HT1080 (cell line): ENCODE measurements at regions not wholly inside any gene's neighbourhood (a gene's known extent, or its start where the extent isn't known, plus 50 kb on each side); places are given as distances from the start of the nearest gene placed in this dataset.

Experiments
- DNase-seq: peaks from one replicate; pipeline ENCODE4 v3.0.0-alpha.2; 2015; ENCODE audit warnings: low read depth

DNA sequence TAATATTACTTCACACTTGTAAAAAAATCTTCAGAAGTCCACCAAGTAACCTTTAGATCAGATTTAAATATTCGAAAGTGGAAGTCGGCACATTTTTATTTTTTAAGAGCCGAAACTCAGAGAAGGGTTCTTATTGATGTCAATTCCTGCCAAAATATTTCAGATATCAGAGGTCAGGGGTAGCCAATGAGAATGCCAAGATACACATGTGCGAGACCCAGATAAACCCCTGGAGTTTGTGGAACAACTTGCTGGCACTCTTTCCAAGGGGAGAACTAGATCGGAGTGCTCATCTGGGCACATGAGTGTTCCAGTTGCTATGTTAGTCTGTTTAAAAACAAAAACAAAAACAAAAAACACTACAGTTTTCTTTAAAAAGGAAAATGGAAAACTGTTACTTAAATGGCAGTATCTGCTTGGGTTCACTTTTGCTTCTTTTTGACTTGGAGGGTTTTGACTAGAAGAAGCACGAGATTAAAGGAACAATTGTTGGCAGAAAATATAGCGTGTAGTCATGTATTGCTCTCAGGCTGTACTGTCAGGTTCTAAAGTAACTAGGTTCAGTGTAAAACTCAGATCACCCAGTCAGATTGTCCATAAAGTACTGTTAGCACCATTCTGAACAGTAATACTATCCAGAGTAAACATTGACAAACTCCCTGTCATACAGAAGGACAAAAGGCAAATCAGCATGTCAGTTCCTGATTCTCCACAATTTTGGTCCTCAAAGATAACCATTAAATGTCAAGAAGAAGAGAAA lies 188.0 kb upstream of the PACRGL start:
- DNase-seq, result no peak

DNA sequence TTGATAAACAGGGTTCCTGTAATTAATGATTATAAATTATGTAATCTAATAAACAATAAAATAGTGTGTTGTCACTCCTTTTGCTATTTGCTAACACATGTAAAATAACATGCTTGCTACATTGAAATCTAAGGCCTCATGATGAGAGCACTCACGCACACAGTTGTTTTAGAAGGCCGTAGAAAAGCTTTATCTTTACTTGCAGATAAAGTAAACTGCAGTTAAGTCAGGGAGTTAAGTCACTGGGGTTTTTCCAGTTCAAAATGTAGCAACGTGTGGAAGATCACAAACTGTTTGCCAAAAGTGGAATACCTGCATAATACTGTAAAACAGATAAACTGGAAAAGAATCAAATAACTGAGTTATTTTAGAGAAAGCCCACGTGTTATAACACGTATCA lies 187.3 kb upstream of the PACRGL start:
- no peak for DNase-seq

DNA sequence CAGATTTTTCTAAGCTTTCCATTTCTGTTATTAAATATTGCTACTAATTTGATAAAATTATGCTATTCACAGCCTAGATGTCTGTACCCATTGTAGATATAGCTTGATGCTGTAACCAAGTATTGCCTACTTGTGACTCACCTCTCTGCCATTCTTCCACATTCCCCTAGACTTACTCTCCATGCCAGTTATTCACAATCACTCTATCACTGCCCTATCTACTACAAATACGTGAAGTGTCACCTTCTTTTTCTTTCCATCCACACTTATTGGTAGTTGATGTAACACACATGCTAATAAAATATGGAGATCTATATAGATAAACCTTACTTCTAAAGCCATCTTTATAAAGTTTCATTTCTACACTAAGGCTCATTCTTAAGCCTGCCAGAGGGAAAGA lies 179.4 kb upstream of the PACRGL start:
- peak; percentile 83 for DNase-seq

DNA sequence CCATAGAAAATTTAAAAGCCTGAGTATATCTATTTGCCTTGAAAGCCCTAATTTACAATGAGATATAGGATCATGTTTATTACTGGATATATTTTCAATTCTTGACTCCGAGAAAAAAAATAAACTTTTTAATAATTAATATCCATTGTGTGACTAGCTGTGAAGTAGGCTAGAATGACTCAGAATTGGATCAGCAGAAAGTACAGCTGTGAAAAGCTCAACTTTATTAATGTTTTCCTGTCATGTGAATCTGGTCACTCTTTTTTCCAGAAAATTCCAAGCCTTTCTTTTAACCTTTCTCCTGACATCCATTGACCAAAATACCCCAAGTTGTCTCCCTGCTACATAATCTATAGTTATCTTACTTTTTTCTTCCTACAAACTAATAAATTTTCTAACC lies 171.8 kb upstream of the PACRGL start:
- DNase-seq, result no peak

DNA sequence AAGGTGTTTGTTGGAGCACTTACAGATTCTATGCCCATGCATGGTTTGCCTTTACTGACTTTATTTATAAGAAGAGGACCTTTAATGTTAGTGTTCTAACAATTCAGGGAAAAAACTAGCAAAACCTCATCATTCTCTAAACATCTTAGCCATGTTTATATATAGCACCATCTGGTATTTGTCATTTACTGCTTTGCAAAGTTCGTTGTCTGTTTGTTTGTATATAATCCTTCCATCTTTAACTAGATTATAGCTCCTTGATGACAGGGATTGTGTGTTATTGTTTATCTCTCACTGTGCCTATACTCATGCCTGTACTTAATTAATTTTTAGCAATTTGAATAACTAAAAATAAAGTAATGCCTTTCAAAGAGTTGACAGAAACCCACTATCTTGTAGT lies 170.6 kb upstream of the PACRGL start:
- no peak for DNase-seq

DNA sequence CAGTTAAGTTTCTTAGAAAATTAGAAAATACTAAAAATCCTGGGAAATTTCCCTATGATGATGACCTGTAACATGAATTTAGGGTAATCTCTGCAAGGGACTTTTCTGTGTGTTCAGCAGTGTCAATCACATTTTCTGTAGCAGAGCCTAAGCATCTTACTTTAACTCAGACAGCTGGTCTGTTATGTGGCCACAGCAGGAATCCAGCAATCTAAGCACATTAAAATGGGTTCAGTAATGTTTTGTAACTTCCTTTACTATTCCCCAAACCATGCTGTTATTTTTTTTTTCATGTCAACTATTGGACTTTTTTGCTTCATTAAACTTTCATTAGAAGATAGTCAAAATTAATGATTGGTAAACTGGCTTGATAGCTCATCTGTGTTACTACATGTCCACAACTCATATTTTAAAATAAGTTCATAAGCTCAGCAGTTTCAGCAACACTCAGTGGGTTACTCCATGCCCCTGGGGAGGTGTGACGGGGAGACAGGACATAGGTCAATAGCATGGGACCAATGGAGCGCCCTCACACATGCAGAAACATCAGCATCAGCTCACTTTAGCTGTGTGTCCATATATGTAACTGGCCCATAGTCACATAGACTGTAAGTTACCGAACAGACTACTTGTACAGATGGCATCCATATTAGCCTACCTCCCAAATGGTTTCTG lies 168.0 kb upstream of the PACRGL start:
- DNase-seq, result no peak

DNA sequence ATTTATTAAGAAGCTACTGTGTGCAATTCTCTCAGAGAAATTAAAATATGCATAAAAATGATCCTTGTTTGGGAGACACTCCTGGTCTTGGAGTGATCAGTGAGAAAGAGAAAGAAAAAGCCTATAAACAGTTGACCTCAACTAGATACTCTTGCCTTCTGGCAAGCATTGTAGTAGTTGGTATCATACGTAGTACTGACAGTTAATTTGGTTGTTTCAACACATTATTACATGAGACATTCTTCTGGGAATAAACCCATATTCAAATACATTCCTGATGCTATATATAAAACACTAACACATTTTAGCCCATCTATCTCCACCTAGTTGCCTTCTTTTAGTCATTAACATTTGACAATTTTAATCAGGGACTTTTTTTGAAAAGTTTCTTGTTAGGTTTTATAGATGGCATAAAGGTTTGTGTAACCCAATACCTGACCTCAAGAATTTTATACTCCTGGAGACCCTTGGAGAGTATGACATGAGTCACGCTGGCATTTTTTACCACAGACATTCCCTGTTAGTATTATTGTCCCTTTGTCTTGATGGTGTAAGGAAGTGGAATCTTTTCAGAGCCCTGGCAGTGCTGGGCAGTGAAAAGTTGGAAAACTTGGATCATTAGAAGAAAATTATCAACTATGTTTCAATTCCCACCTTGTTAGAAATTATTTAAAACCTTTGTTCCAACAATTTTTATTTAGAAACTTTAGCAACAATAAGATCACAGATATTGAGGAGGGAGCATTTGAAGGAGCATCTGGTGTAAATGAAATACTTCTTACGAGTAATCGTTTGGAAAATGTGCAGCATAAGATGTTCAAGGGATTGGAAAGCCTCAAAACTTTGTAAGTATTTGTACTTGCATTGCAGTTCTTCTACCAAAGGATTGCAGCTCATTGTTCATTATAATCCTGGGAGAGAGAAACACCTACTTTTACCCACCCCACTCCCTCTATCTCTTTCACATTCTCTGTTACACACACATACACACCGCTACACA lies 167.1 kb upstream of the PACRGL start:
- DNase-seq, result peak; percentile 89

DNA sequence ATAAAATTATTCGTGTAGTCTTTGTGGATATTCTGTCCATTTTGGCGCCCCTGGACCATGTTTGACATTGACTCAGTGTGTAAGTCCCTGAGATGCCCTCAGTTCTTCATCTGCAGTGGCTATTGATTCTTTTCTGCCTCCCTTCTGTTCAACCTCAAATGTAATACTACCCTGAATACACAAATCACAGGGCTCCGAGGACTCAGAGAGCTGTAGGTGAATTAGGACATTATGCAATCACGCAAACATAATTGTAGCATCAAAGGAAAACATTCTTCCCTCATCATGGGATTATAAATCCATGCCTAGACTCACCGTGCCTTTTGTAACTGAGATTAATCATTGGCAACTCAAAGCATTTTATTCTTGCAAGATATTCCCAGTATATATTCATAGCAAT lies 161.4 kb upstream of the PACRGL start:
- no peak for DNase-seq

DNA sequence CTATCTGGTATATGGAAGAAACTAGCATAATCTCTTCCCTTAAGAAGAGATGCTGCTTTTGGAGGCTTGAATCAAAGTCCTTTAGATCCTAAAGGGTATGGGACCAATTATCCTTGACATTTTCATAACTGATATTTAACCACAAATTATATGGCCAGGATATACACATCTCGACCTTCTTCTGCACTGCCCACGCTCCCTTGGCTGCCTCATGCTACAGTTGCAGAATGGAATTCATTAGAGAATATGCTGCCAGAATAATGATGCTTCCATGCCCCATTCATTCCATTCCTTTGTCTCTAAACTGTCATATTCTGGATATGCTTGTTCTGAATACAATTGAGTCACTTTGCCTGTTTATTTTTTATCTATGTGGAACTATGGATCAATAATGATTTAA lies 157.1 kb upstream of the PACRGL start:
- no peak for DNase-seq

DNA sequence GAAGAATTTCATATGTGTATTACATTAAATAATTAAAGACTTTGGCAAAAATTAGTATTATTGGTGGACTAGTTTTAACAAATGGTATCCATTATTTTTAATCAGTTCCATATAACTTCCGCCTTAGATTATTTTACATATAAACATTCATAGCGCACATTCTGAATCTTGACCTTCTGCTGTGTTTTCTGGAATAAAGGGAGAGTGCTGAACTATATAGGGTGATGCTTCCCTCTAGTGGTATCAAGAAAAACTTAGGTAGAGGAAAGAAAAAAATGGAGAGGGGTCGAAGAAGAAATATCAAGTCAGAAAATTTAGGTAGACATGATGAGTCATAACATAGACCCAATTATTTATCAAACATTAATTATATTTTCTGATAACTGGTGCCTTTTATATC lies 155.6 kb upstream of the PACRGL start:
- DNase-seq, result peak; percentile 46

DNA sequence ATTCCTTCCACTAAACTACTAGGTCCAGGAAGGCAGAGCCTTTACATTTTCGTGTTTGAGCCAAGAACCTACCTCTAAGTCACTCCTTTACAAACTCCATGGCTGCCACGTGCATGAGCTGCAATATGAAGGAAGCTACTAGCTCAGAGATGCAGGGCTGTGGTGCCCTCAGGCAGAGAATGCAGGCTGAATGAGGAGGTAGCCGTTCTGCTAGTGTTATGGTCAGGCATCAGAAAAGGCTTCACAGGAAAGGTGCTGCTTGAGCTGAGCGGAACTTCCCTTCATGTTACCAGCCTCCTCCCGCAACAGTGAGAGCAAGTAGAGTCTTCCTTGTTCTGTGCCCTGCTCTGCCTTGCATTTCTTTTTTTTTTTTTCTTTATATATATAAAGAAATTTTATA lies 148.3 kb upstream of the PACRGL start:
- DNase-seq, result no peak

DNA sequence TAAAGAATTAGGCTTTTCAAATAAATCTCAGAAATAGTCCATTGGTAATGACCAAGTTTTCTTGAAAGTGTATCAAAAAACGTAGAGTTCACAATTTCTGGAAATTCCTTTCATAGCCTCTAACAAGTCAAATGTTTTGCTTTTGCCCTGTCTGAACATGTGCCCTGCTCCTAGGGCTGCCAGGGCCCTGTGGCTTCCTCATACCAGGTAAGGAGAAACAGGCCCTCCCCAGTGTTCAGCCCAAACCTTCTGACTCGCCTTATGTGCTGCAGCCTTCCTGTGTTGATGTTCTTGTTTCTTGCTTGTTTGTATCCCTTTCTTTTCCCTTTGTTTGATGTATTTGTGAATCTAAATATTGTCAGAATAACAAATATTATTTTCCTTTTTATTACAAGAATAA lies 146.1 kb upstream of the PACRGL start:
- no peak for DNase-seq

DNA sequence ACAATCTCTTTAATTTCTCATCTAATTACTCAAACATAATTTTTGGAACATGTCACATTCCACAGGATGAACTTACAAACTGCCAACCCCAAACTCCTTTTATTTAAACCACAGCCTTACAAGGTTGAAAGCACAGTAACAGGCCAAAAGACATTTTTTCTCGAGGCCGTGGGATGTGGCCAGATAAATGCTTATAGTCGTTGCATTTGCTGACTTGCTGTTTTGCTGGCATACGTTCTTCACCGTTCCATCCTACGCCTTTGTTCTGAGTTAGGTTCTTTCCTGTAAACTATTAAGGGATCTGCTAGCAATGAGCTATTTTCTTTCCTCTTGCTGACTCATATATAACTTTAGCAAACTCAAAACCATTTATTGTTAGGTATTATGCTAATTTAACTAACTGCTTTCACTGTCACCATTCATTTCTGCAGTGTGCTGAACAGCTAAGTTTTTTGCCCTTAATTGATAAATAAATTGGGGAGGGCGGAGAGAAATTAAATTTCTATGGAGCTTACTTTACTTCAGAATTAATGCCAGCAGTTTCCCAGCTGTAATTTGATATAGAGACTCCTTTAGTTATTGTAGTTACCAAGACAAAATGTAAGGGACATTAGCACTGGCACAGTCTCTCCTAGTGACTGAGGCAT lies 135.1 kb upstream of the PACRGL start:
- DNase-seq, result peak; percentile 21

DNA sequence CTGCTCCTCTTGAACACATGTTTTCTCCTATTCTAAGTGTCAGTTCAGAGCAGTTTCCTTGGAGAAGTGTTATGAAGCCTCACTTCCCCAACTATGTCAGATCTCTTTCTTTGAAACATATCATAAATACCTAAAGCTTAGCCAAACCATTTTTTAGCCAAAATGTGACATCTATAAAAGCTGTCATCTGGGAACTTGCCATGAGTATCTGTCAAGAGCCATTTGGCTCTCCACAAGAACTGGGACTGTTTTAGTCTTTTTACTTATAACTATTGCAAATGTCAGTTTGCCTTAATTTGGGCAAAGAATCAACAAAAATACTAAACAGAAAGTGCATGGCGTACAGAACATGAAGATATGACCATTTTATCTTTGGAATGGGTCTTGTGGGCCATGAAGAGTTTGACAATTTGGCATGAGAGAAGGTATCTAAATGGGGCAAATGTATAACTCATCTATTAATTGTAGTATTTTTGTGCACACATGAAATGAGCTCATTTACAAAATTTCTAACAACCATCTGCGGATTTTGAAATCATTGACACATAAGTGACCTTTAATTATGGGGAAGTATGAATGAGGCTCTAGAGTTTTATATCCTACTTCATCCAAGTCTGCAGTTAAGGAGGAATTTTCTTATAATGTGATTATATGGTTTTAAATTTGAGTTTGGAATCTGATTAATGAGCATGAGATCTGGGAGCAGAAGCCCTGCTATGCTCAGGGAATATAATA lies 129.1 kb upstream of the PACRGL start:
- DNase-seq, result no peak

DNA sequence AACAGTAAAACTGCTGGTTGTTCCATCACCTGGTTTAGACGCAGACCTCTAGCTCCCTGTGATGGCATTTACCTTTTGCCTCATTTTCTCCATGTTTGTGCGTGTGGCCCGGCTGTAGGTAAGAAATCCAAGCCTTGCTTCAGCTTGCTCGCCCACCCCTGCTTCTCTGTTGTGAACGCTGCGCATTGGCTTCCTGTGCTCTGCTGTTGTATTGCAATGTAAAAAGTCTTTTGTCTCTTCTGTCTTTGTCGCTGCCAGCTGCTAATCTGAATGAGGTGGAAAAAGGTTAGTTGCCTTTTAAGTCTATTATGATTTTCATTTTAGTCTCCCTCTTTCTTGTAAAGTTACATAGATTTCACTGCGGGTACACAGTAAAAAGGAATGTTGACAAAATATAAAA lies 127.3 kb upstream of the PACRGL start:
- no peak for DNase-seq

DNA sequence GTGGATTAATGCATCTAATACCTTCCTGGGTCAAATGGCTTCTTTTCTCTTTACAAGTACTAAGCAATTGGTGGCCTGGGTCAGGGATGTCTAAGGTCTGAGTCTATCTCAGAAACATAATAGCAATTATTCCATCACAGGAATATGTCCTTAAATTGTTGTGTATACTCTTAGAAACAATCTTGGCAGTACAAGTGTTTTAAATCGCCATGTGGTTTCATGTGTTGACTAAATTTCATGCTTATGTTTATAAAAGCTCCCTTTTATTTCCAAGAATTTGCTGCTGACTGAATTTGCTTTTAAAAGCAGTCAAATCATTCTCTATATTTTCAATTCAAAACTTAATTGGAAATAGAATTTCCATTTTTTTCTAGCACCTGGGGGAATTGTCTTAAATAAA lies 125.3 kb upstream of the PACRGL start:
- DNase-seq, result no peak

DNA sequence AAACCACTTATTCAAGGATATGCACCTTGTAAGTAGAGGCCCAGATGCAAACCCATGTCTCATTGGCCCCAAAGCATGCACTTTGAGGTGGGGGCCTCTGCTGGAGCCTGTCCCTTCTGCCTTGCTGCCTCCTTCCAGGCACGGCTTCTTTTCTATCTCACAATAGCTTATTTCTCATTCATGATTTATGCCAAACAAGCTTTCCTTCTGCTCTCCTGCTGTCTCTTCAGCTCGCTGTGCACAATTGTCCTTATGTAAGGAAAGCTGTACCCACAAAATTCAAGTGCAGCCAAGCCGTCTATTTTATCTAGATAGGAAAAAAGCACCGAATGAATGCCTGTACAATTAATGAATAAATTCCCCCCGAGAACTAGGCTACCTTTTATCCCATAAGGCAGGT lies 124.8 kb upstream of the PACRGL start:
- DNase-seq, result no peak

DNA sequence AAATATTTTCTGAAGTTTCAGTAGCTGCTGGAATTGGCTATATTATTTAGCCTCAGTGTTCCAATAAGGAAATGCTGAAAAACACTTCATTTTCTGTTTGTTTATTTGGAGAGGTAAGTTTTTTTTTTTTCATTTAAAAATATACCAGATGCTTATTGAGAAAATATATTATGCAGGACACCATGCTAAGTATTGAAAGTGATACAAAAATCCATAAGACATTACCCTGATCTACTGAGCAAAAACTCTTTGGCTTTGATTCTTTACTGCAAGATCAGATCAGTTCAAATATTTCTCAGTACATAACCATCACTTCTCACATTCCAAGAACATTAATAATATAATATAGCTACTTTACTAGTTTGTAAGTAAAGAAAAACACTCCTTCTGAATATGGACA lies 123.4 kb upstream of the PACRGL start:
- no peak for DNase-seq

DNA sequence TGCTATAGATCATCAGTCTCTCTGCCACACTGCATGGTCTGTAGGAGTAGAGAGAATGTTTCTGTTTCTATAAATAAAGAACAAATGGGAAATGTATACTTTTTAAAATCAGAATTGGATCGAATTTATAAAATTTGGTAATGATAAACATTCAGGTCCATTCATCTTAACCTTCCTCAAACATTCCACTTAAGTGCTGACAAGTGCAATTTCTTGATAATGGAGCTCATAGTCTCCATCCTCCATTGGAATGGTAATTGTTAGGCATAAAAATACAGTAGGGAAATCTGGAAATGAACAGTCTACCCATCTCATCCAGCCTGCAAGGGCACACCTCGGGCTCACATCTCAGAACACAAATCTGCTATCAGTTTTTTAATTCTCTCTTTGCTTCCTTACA lies 122.6 kb upstream of the PACRGL start:
- DNase-seq, result no peak

DNA sequence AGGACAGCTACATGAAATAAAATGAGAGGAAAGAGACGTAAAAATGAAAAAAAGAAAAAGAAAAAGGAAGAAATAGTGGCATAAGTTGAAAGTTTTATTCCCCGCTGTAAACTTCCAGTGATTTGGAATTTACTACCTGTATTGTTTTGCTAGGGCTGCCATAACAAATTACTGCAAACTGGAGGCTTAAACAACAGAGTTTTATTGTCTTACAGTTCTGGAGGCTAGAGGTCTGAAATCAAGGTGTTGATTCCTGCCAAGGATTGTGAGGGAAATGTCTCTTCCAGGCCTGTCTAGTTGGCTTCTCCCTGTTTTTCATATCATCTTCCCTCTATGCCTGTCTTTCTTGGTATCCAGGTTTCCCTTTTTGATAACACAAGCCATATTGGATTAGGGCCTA lies 119.4 kb upstream of the PACRGL start:
- DNase-seq, result no peak

DNA sequence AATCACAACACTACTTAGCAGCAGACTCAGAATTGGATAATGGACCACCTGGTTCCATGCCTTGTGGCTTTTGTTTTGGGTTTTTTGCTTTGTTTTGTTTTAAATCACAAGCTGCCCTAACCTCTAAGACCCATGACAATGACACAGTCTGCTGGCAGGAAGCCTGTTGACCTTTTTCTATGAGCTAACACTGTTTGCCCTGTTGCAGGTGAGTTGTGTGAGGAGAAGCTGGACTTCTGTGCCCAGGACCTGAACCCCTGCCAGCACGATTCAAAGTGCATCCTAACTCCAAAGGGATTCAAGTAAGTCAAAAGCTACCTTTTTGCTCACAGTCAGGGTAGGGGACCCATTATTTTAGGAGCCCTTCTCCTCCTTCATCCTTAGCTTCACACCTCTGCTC lies 110.8 kb upstream of the PACRGL start:
- peak; percentile 5 for DNase-seq
